ENCODE measurements at regions not wholly inside any gene's neighbourhood (a gene's known extent, or its start where the extent isn't known, plus 50 kb on each side); places are given as distances from the start of the nearest gene placed in this dataset.

DNA sequence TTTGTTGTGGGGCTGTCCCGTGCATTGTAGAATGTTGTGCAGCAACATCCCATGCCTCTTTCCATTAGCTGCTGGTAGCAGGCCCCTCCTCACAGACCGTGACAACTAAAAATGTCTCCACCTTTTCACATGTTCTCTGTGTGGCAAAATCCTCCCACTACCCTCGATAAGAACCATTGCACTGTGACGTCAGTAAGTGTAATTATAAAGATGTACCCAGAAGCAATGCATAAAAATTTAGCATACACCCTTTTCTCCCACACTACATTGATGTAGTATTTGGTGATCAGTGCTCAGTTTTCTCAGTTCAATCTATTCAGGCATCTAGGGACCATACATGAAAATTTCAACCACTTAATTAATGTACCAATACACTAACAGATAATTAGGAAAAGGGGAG is 389.9 kb downstream of the DOK5 start:
- no peaks in the 10 kb centered on the region for H3K36me3 ChIP-seq (ENCODE audit: control insufficient read depth, insufficient read depth, low read length)
- WGBS (ENCODE audit: insufficient coverage), result no CpG with 5 or more reads among the region's 4 CpGs
- no peak overlapping the region for H3K27ac ChIP-seq (ENCODE audit: low read depth, low read length)
- H3K9me3 ChIP-seq (ENCODE audit: control insufficient read depth, insufficient read depth, low read length), result no peaks in the 10 kb centered on the region
- no peak for DNase-seq (ENCODE audit: low read depth in 4 of 6, low spot score in 6 of 6)
- no peaks in the 10 kb centered on the region for H3K4me1 ChIP-seq (ENCODE audit: control insufficient read depth, insufficient read depth, low read length)
- no peak overlapping the region for H3K4me3 ChIP-seq (ENCODE audit: low read depth, low read length)
- H3K27me3 ChIP-seq (ENCODE audit: control insufficient read depth, insufficient read depth, low read length), result no peaks in the 10 kb centered on the region

GRCh38 chr20:54860716-54861115 is 385.3 kb downstream of the DOK5 start:
- no peaks in the 10 kb centered on the region for H3K36me3 ChIP-seq (ENCODE audit: control insufficient read depth, insufficient read depth, low read length)
- no peaks in the 10 kb centered on the region for H3K4me1 ChIP-seq (ENCODE audit: control insufficient read depth, insufficient read depth, low read length)
- no peak overlapping the region for H3K4me3 ChIP-seq (ENCODE audit: low read depth, low read length)
- H3K9me3 ChIP-seq (ENCODE audit: control insufficient read depth, insufficient read depth, low read length), result no peaks in the 10 kb centered on the region
- WGBS (ENCODE audit: insufficient coverage), result 50% methylated on average over 1 of the region's 4 CpGs
- DNase-seq (ENCODE audit: low read depth in 4 of 6, low spot score in 6 of 6), result no peak
- no peak overlapping the region for H3K27ac ChIP-seq (ENCODE audit: low read depth, low read length)
- no peaks in the 10 kb centered on the region for H3K27me3 ChIP-seq (ENCODE audit: control insufficient read depth, insufficient read depth, low read length)

GRCh38 chr20:54856202-54856601 is 380.8 kb downstream of the DOK5 start:
- H3K4me1 ChIP-seq (ENCODE audit: control insufficient read depth, insufficient read depth, low read length), result no peaks in the 10 kb centered on the region
- no peak overlapping the region for H3K27ac ChIP-seq (ENCODE audit: low read depth, low read length)
- no peaks in the 10 kb centered on the region for H3K27me3 ChIP-seq (ENCODE audit: control insufficient read depth, insufficient read depth, low read length)
- no peaks in the 10 kb centered on the region for H3K9me3 ChIP-seq (ENCODE audit: control insufficient read depth, insufficient read depth, low read length)
- WGBS (ENCODE audit: insufficient coverage), result no CpG with 5 or more reads among the region's 2 CpGs
- no peak for DNase-seq (ENCODE audit: low read depth in 4 of 6, low spot score in 6 of 6)
- no peak overlapping the region for H3K4me3 ChIP-seq (ENCODE audit: low read depth, low read length)
- H3K36me3 ChIP-seq (ENCODE audit: control insufficient read depth, insufficient read depth, low read length), result no peaks in the 10 kb centered on the region

DNA sequence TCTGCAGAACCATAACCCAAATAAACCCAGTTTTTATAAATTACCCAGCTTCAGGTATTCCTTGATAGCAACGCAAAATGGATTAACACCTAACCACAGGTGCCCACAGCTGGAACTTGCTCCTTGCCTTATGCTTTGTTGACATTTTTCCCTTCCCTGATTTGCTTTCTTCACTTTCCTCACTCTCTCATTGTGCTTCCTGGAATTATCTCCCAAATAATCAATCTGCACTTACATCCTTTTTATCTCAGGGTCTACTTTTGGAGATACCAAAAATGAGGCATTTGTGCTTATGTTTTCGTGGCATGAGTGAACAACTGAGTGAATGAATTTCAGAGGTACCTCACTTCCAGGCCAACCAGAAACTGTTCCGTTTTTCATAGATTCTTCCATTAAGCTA is 374.3 kb downstream of the DOK5 start:
- H3K4me1 ChIP-seq (ENCODE audit: control insufficient read depth, insufficient read depth, low read length), result no peaks in the 10 kb centered on the region
- DNase-seq (ENCODE audit: low read depth in 4 of 6, low spot score in 6 of 6), result no peak
- no peaks in the 10 kb centered on the region for H3K27me3 ChIP-seq (ENCODE audit: control insufficient read depth, insufficient read depth, low read length)
- no peaks in the 10 kb centered on the region for H3K9me3 ChIP-seq (ENCODE audit: control insufficient read depth, insufficient read depth, low read length)
- 91% methylated on average over 1 of the region's 3 CpGs for WGBS (ENCODE audit: insufficient coverage)
- H3K36me3 ChIP-seq (ENCODE audit: control insufficient read depth, insufficient read depth, low read length), result no peaks in the 10 kb centered on the region
- H3K27ac ChIP-seq (ENCODE audit: low read depth, low read length), result no peak overlapping the region
- no peak overlapping the region for H3K4me3 ChIP-seq (ENCODE audit: low read depth, low read length)

- Histone ChIP-seq H3K4me3 (ENCODE audit: low read depth, low read length) (no peak overlapping the region), H3K4me1 (ENCODE audit: control insufficient read depth, insufficient read depth, low read length) (no peaks in the 10 kb centered on the region), H3K36me3 (ENCODE audit: control insufficient read depth, insufficient read depth, low read length) (no peaks in the 10 kb centered on the region), H3K9me3 (ENCODE audit: control insufficient read depth, insufficient read depth, low read length) (no peaks in the 10 kb centered on the region), H3K27ac (ENCODE audit: low read depth, low read length) (no peak overlapping the region), H3K27me3 (ENCODE audit: control insufficient read depth, insufficient read depth, low read length) (no peaks in the 10 kb centered on the region)
- 100% methylated on average over 1 of the region's 2 CpGs for WGBS (ENCODE audit: insufficient coverage)
- no peak for DNase-seq (ENCODE audit: low read depth in 4 of 6, low spot score in 6 of 6)
Observed at GRCh38 chr20:54848984-54849538, 373.7 kb downstream of the DOK5 start.

- no peaks in the 10 kb centered on the region for H3K27me3 ChIP-seq (ENCODE audit: control insufficient read depth, insufficient read depth, low read length)
- no peaks in the 10 kb centered on the region for H3K4me1 ChIP-seq (ENCODE audit: control insufficient read depth, insufficient read depth, low read length)
- no peaks in the 10 kb centered on the region for H3K36me3 ChIP-seq (ENCODE audit: control insufficient read depth, insufficient read depth, low read length)
- H3K27ac ChIP-seq (ENCODE audit: low read depth, low read length), result no peak overlapping the region
- no peaks in the 10 kb centered on the region for H3K9me3 ChIP-seq (ENCODE audit: control insufficient read depth, insufficient read depth, low read length)
- DNase-seq (ENCODE audit: low read depth in 4 of 6, low spot score in 6 of 6), result no peak
- no peak overlapping the region for H3K4me3 ChIP-seq (ENCODE audit: low read depth, low read length)
- WGBS (ENCODE audit: insufficient coverage), result no CpG with 5 or more reads among the region's 5 CpGs
Observed at GRCh38 chr20:54848262-54848661, 372.9 kb downstream of the DOK5 start.

- 100% methylated on average over 1 of the region's 4 CpGs for WGBS (ENCODE audit: insufficient coverage)
- no peaks in the 10 kb centered on the region for H3K4me1 ChIP-seq (ENCODE audit: control insufficient read depth, insufficient read depth, low read length)
- H3K27ac ChIP-seq (ENCODE audit: low read depth, low read length), result no peak overlapping the region
- H3K27me3 ChIP-seq (ENCODE audit: control insufficient read depth, insufficient read depth, low read length), result no peaks in the 10 kb centered on the region
- no peaks in the 10 kb centered on the region for H3K9me3 ChIP-seq (ENCODE audit: control insufficient read depth, insufficient read depth, low read length)
- H3K36me3 ChIP-seq (ENCODE audit: control insufficient read depth, insufficient read depth, low read length), result no peaks in the 10 kb centered on the region
- H3K4me3 ChIP-seq (ENCODE audit: low read depth, low read length), result no peak overlapping the region
- DNase-seq (ENCODE audit: low read depth in 4 of 6, low spot score in 6 of 6), result no peak
Observed at GRCh38 chr20:54846948-54847347, 371.6 kb downstream of the DOK5 start.

GRCh38 chr20:54844346-54844745 is 369.0 kb downstream of the DOK5 start:
- Histone ChIP-seq H3K4me3 (ENCODE audit: low read depth, low read length) (no peak overlapping the region), H3K27ac (ENCODE audit: low read depth, low read length) (no peak overlapping the region), H3K27me3 (ENCODE audit: control insufficient read depth, insufficient read depth, low read length) (no peaks in the 10 kb centered on the region), H3K4me1 (ENCODE audit: control insufficient read depth, insufficient read depth, low read length) (no peaks in the 10 kb centered on the region), H3K9me3 (ENCODE audit: control insufficient read depth, insufficient read depth, low read length) (no peaks in the 10 kb centered on the region), H3K36me3 (ENCODE audit: control insufficient read depth, insufficient read depth, low read length) (no peaks in the 10 kb centered on the region)
- no peak for DNase-seq (ENCODE audit: low read depth in 4 of 6, low spot score in 6 of 6)
- no CpG with 5 or more reads among the region's 2 CpGs for WGBS (ENCODE audit: insufficient coverage)

DNA sequence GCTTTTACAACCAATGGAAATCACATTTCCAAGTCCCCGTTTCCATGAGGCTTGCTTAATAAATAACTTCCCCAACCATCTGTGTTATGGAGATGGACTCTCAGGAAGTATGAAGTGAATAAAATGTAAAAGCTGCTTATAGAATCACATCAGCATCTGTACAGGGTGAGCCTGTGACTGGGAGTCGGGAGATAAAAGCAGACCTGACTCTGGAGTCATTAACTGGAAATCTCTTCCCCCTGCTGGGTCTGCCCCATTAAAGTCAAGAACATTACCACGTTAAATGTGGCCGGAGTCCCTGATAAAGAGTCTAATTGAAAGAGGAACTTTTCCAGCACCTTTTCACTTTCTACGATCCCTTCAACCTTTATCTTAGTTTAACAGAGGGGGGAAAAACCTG is 368.5 kb downstream of the DOK5 start:
- Histone ChIP-seq H3K9me3 (ENCODE audit: control insufficient read depth, insufficient read depth, low read length) (no peaks in the 10 kb centered on the region), H3K4me1 (ENCODE audit: control insufficient read depth, insufficient read depth, low read length) (no peaks in the 10 kb centered on the region), H3K27ac (ENCODE audit: low read depth, low read length) (no peak overlapping the region), H3K4me3 (ENCODE audit: low read depth, low read length) (no peak overlapping the region), H3K36me3 (ENCODE audit: control insufficient read depth, insufficient read depth, low read length) (no peaks in the 10 kb centered on the region), H3K27me3 (ENCODE audit: control insufficient read depth, insufficient read depth, low read length) (no peaks in the 10 kb centered on the region)
- peak in 1 of 6 donors; percentile 56 for DNase-seq (ENCODE audit: low read depth in 4 of 6, low spot score in 6 of 6)
- WGBS (ENCODE audit: insufficient coverage), result no CpG with 5 or more reads among the region's 5 CpGs

GRCh38 chr20:54843431-54843830 is 368.0 kb downstream of the DOK5 start:
- Histone ChIP-seq H3K9me3 (ENCODE audit: control insufficient read depth, insufficient read depth, low read length) (no peaks in the 10 kb centered on the region), H3K27me3 (ENCODE audit: control insufficient read depth, insufficient read depth, low read length) (no peaks in the 10 kb centered on the region), H3K27ac (ENCODE audit: low read depth, low read length) (no peak overlapping the region), H3K4me1 (ENCODE audit: control insufficient read depth, insufficient read depth, low read length) (no peaks in the 10 kb centered on the region), H3K36me3 (ENCODE audit: control insufficient read depth, insufficient read depth, low read length) (no peaks in the 10 kb centered on the region), H3K4me3 (ENCODE audit: low read depth, low read length) (no peak overlapping the region)
- peak in 1 of 6 donors; percentile 62 for DNase-seq (ENCODE audit: low read depth in 4 of 6, low spot score in 6 of 6)
- WGBS (ENCODE audit: insufficient coverage), result no CpG with 5 or more reads among the region's 1 CpG

Data from spinal cord (tissue), 9 donors.